NOMO-1 treated with DMSO at 0.1 percent for 48 hours (cell line): ENCODE measurements at regions not wholly inside any gene's neighbourhood (a gene's known extent, or its start where the extent isn't known, plus 50 kb on each side); places are given as distances from the start of the nearest gene placed in this dataset.
"Not testable (repeated sequence)": the region's sequence is repeated elsewhere in the genome, so short reads cannot be mapped to it uniquely, and the experiment has no call there.

ENCODE experiments used
- DNase-seq: peaks from one replicate; lab custom pipeline; 2025; ENCODE audit not compliant: unreplicated experiment; lab: John Stamatoyannopoulos, UW

GRCh38 chr12:11535127-11535526 is 114.3 kb upstream of the ETV6 start:
- DNase-seq = no peak

- no peak for DNase-seq
Measured at GRCh38 chr12:11539156-11539555, 110.3 kb upstream of the ETV6 start.

GRCh38 chr12:11540156-11540555 is 109.3 kb upstream of the ETV6 start:
- DNase-seq = no peak

GRCh38 chr12:11540615-11541310 is 108.7 kb upstream of the ETV6 start:
- DNase-seq = no peak

GRCh38 chr12:11542599-11542998 is 106.9 kb upstream of the ETV6 start:
- DNase-seq = no peak

GRCh38 chr12:11543457-11544158 is 105.9 kb upstream of the ETV6 start:
- DNase-seq = no peak

GRCh38 chr12:11545484-11546330 is 103.8 kb upstream of the ETV6 start:
- no peak for DNase-seq

- DNase-seq = not testable (repeated sequence)
Measured at GRCh38 chr12:11546582-11547270, 102.7 kb upstream of the ETV6 start.

GRCh38 chr12:11547271-11547646 is 102.2 kb upstream of the ETV6 start:
- not testable (repeated sequence) for DNase-seq

GRCh38 chr12:11549119-11549518 is 100.4 kb upstream of the ETV6 start:
- no peak for DNase-seq

- DNase-seq = peak; percentile 68
Measured at GRCh38 chr12:11553871-11554533, 95.5 kb upstream of the ETV6 start.

- DNase-seq = no peak
Measured at GRCh38 chr12:11555195-11555594, 94.3 kb upstream of the ETV6 start.

GRCh38 chr12:11555743-11556625 is 93.5 kb upstream of the ETV6 start:
- no peak for DNase-seq

- DNase-seq = no peak
Measured at GRCh38 chr12:11556682-11557081, 92.8 kb upstream of the ETV6 start.

- no peak for DNase-seq
Measured at GRCh38 chr12:11559626-11560340, 89.7 kb upstream of the ETV6 start.

- DNase-seq = no peak
Measured at GRCh38 chr12:11561411-11561810, 88.1 kb upstream of the ETV6 start.

- no peak for DNase-seq
Measured at GRCh38 chr12:11563785-11564739, 85.4 kb upstream of the ETV6 start.
